ENCODE measurements at regions not wholly inside any gene's neighbourhood (a gene's known extent, or its start where the extent isn't known, plus 50 kb on each side); places are given as distances from the start of the nearest gene placed in this dataset.

- BruUV-seq (replicated peaks) = no TSS peak
- POLR2A ChIA-PET = no interaction called here
- peaks cover 31% of the 10 kb centered on the region for H3K9me3 Mint-ChIP-seq (ENCODE audit: unreplicated experiment)
- H3K27ac Mint-ChIP-seq (ENCODE audit: low read depth, unreplicated experiment) = no peak overlapping the region
- intact Hi-C loops (cut with micrococcal nuclease) = no loop called here
- no peaks in the 10 kb centered on the region for H3K4me1 Mint-ChIP-seq (ENCODE audit: insufficient read depth, unreplicated experiment)
- H3K27me3 Mint-ChIP-seq (ENCODE audit: insufficient read depth, unreplicated experiment) = no peaks in the 10 kb centered on the region
- no peak for TF ChIP-seq CTCF (IDR thresholded peaks at IDR 0.05; ENCODE audit: unreplicated experiment)
- CTCF ChIA-PET = no interaction called here
- no peak for DNase-seq (ENCODE audit: unreplicated experiment)
- H3K4me3 Mint-ChIP-seq (ENCODE audit: unreplicated experiment) = no peak overlapping the region
- peaks cover 4% of the 10 kb centered on the region for H3K36me3 Mint-ChIP-seq (ENCODE audit: insufficient read depth, unreplicated experiment)
Observed at GRCh38 chr19:34596115-34596514, 80.8 kb downstream of the SCGB2B2 start.

- intact Hi-C loops (cut with micrococcal nuclease) = no loop called here
- H3K27me3 Mint-ChIP-seq (ENCODE audit: insufficient read depth, unreplicated experiment) = no peaks in the 10 kb centered on the region
- no peak for TF ChIP-seq CTCF (IDR thresholded peaks at IDR 0.05; ENCODE audit: unreplicated experiment)
- H3K4me3 Mint-ChIP-seq (ENCODE audit: unreplicated experiment) = no peak overlapping the region
- H3K4me1 Mint-ChIP-seq (ENCODE audit: insufficient read depth, unreplicated experiment) = no peaks in the 10 kb centered on the region
- POLR2A ChIA-PET = no interaction called here
- no peak for DNase-seq (ENCODE audit: unreplicated experiment)
- peaks cover 4% of the 10 kb centered on the region for H3K36me3 Mint-ChIP-seq (ENCODE audit: insufficient read depth, unreplicated experiment)
- H3K9me3 Mint-ChIP-seq (ENCODE audit: unreplicated experiment) = peaks cover 34% of the 10 kb centered on the region
- no peak overlapping the region for H3K27ac Mint-ChIP-seq (ENCODE audit: low read depth, unreplicated experiment)
- no TSS peak for BruUV-seq (replicated peaks)
- CTCF ChIA-PET = interaction anchor here (1.0 kb wide), 1 partner anchor 117 kb away, joined by 3 read pairs; no protein-coding TSS in a partner anchor
Observed at GRCh38 chr19:34595683-34596082, 81.3 kb downstream of the SCGB2B2 start.

- no peak for TF ChIP-seq CTCF (IDR thresholded peaks at IDR 0.05; ENCODE audit: unreplicated experiment)
- no peaks in the 10 kb centered on the region for H3K27me3 Mint-ChIP-seq (ENCODE audit: insufficient read depth, unreplicated experiment)
- H3K9me3 Mint-ChIP-seq (ENCODE audit: unreplicated experiment) = peaks cover 44% of the 10 kb centered on the region
- H3K4me3 Mint-ChIP-seq (ENCODE audit: unreplicated experiment) = no peak overlapping the region
- BruUV-seq (replicated peaks) = no TSS peak
- no peaks in the 10 kb centered on the region for H3K4me1 Mint-ChIP-seq (ENCODE audit: insufficient read depth, unreplicated experiment)
- no peaks in the 10 kb centered on the region for H3K36me3 Mint-ChIP-seq (ENCODE audit: insufficient read depth, unreplicated experiment)
- no peak overlapping the region for H3K27ac Mint-ChIP-seq (ENCODE audit: low read depth, unreplicated experiment)
- ChIA-PET POLR2A (no interaction called here), CTCF (no interaction called here)
- intact Hi-C loops (cut with micrococcal nuclease) = no loop called here
- no peak for DNase-seq (ENCODE audit: unreplicated experiment)
Observed at GRCh38 chr19:34590228-34590627, 86.7 kb downstream of the SCGB2B2 start.

- intact Hi-C loops (cut with micrococcal nuclease) = no loop called here
Observed at GRCh38 chr19:34589730-34590129, 87.2 kb downstream of the SCGB2B2 start.

More at GRCh38 chr19:34589730-34590129, 87.2 kb downstream of the SCGB2B2 start:
- no peaks in the 10 kb centered on the region for H3K36me3 Mint-ChIP-seq (ENCODE audit: insufficient read depth, unreplicated experiment)
- ChIA-PET POLR2A (no interaction called here), CTCF (no interaction called here)
- BruUV-seq (replicated peaks) = no TSS peak
- no peaks in the 10 kb centered on the region for H3K4me1 Mint-ChIP-seq (ENCODE audit: insufficient read depth, unreplicated experiment)
- TF ChIP-seq CTCF (IDR thresholded peaks at IDR 0.05; ENCODE audit: unreplicated experiment) = no peak
- H3K27me3 Mint-ChIP-seq (ENCODE audit: insufficient read depth, unreplicated experiment) = no peaks in the 10 kb centered on the region
- H3K4me3 Mint-ChIP-seq (ENCODE audit: unreplicated experiment) = no peak overlapping the region
- no peak for DNase-seq (ENCODE audit: unreplicated experiment)
- no peak overlapping the region for H3K27ac Mint-ChIP-seq (ENCODE audit: low read depth, unreplicated experiment)
- peaks cover 44% of the 10 kb centered on the region for H3K9me3 Mint-ChIP-seq (ENCODE audit: unreplicated experiment)

Data from MCF 10A (cell line).